SK-N-SH (cell line): ENCODE measurements at regions not wholly inside any gene's neighbourhood (a gene's known extent, or its start where the extent isn't known, plus 50 kb on each side); places are given as distances from the start of the nearest gene placed in this dataset.

Experiments
- EP300 ChIP-seq, 2 experiments: IDR thresholded peaks; 2 replicates each; pipeline versions ENCODE4 v1.4.0 to v1.6.1; 2012; ENCODE audit warnings: borderline replicate concordance in 1 of 2, low read depth in 1 of 2, low read length in 1 of 2
- FOXM1 ChIP-seq: IDR thresholded peaks from 2 replicates; pipeline ENCODE4 v1.4.0; 2012; ENCODE audit warnings: low read depth, mild to moderate bottlenecking
- NRF1 ChIP-seq: IDR thresholded peaks from 2 replicates; pipeline ENCODE4 v1.6.1; 2012; ENCODE audit warnings: low read depth, mild to moderate bottlenecking, low read length
- POLR2AphosphoS5 ChIP-seq: IDR thresholded peaks from 2 replicates; pipeline ENCODE4 v1.6.1; 2012; ENCODE audit warnings: low read depth, low read length
- REST ChIP-seq: IDR thresholded peaks from 2 replicates; pipeline ENCODE4 v1.6.1; 2012; ENCODE audit warnings: mild to moderate bottlenecking, low read depth, low read length, moderate library complexity
- TAF1 ChIP-seq: IDR thresholded peaks from 2 replicates; pipeline ENCODE4 v1.6.1; 2012; ENCODE audit warnings: low read depth, mild to moderate bottlenecking, low read length, moderate library complexity, borderline replicate concordance
- TEAD4 ChIP-seq: IDR thresholded peaks from 2 replicates; pipeline ENCODE4 v1.4.0; 2012; ENCODE audit warnings: mild to moderate bottlenecking, borderline replicate concordance; ENCODE audit not compliant: insufficient read depth
- USF1 ChIP-seq: IDR thresholded peaks from 2 replicates; pipeline ENCODE4 v1.4.0; 2012; ENCODE audit warnings: low read depth, borderline replicate concordance
- YY1 ChIP-seq: IDR thresholded peaks from 2 replicates; pipeline ENCODE4 v1.4.0; 2012; ENCODE audit warnings: low read depth, mild to moderate bottlenecking
- TF ChIP-seq, protein P1 (sequence below): fragments of 200-600 bp; sonication (generic); IDR thresholded peaks from 2 replicates; pipeline ENCODE4 v1.6.1; 2017; ENCODE audit warnings: antibody characterized with exemption, mild to moderate bottlenecking, moderate library complexity
- TF ChIP-seq, protein P2 (sequence below): IDR thresholded peaks from 2 replicates; pipeline ENCODE4 v1.4.0; 2012; ENCODE audit warnings: low read depth
- TF ChIP-seq, protein P3 (sequence below): fragments of 150-350 bp; IDR thresholded peaks from 2 replicates; pipeline ENCODE4 v1.6.1; 2016; ENCODE audit warnings: mild to moderate bottlenecking, low read depth, low read length

GRCh38 chr4:138696771-138697170 lies 318.8 kb upstream of the NOCT start:
- TF ChIP-seq EP300 (IDR thresholded peaks at IDR 0.05; ENCODE audit: borderline replicate concordance in 1 of 2, low read depth in 1 of 2, low read length in 1 of 2) (no peak), TEAD4 (no peak), FOXM1 (no peak), YY1 (no peak), TAF1 (no peak), REST (no peak), POLR2AphosphoS5 (no peak), NRF1 (no peak), USF1 (no peak)
- TF ChIP-seq, protein P1, sequence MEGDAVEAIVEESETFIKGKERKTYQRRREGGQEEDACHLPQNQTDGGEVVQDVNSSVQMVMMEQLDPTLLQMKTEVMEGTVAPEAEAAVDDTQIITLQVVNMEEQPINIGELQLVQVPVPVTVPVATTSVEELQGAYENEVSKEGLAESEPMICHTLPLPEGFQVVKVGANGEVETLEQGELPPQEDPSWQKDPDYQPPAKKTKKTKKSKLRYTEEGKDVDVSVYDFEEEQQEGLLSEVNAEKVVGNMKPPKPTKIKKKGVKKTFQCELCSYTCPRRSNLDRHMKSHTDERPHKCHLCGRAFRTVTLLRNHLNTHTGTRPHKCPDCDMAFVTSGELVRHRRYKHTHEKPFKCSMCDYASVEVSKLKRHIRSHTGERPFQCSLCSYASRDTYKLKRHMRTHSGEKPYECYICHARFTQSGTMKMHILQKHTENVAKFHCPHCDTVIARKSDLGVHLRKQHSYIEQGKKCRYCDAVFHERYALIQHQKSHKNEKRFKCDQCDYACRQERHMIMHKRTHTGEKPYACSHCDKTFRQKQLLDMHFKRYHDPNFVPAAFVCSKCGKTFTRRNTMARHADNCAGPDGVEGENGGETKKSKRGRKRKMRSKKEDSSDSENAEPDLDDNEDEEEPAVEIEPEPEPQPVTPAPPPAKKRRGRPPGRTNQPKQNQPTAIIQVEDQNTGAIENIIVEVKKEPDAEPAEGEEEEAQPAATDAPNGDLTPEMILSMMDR = no peak
- TF ChIP-seq, protein P2, sequence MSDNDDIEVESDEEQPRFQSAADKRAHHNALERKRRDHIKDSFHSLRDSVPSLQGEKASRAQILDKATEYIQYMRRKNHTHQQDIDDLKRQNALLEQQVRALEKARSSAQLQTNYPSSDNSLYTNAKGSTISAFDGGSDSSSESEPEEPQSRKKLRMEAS = no peak
- TF ChIP-seq, protein P3, sequence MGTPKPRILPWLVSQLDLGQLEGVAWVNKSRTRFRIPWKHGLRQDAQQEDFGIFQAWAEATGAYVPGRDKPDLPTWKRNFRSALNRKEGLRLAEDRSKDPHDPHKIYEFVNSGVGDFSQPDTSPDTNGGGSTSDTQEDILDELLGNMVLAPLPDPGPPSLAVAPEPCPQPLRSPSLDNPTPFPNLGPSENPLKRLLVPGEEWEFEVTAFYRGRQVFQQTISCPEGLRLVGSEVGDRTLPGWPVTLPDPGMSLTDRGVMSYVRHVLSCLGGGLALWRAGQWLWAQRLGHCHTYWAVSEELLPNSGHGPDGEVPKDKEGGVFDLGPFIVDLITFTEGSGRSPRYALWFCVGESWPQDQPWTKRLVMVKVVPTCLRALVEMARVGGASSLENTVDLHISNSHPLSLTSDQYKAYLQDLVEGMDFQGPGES = no peak
